SK-N-MC (cell line): ENCODE measurements at regions not wholly inside any gene's neighbourhood (a gene's known extent, or its start where the extent isn't known, plus 50 kb on each side); places are given as distances from the start of the nearest gene placed in this dataset.
"Not testable (repeated sequence)": the region's sequence is repeated elsewhere in the genome, so short reads cannot be mapped to it uniquely, and the experiment has no call there.

Source experiments
- DNase-seq: peaks from one replicate; pipeline ENCODE4 v3.0.0-alpha.2; 2011; ENCODE audit warnings: low read depth, low spot score
- H3K27ac ChIP-seq: fragments of 200-600 bp; sonication (generic); 2 replicates; pipeline ENCODE4 v1.5.1; 2016; ENCODE audit warnings: mixed run types
- H3K36me3 ChIP-seq: fragments of 200-600 bp; sonication (generic); 2 replicates; pipeline ENCODE4 v1.6.1; 2017; ENCODE audit warnings: antibody characterized with exemption, low read length, mixed read lengths; ENCODE audit not compliant: insufficient read depth
- H3K4me3 ChIP-seq: fragments of 200-600 bp; sonication (generic); 2 replicates; pipeline ENCODE4 v1.5.1; 2016
- H3K9ac ChIP-seq: fragments of 200-600 bp; sonication (generic); 2 replicates; pipeline ENCODE4 v1.8.0; 2017; ENCODE audit warnings: mixed run types, mixed read lengths; ENCODE audit not compliant: insufficient read length
- H3K9me3 ChIP-seq: fragments of 200-600 bp; sonication (generic); 2 replicates; pipeline ENCODE4 v1.6.1; 2017; ENCODE audit warnings: low read depth, mild to moderate bottlenecking, antibody characterized with exemption, low read length, moderate library complexity, mixed read lengths
- EZH2 ChIP-seq: fragments of 200-600 bp; sonication (generic); IDR thresholded peaks from one replicate; pipeline ENCODE4 v1.6.1; 2017; ENCODE audit warnings: antibody characterized with exemption
- FOXP2 ChIP-seq: optimal IDR thresholded peaks from 2 replicates; pipeline ENCODE3; 2011; ENCODE audit warnings: mild to moderate bottlenecking, moderate library complexity; ENCODE audit not compliant: insufficient read depth; ENCODE audit errors: extremely low read length, control extremely low read depth
- POLR2AphosphoS5 ChIP-seq: IDR thresholded peaks from 2 replicates; pipeline ENCODE4 v1.6.1; 2012; ENCODE audit warnings: mild to moderate bottlenecking, low read depth, low read length, borderline replicate concordance

DNA sequence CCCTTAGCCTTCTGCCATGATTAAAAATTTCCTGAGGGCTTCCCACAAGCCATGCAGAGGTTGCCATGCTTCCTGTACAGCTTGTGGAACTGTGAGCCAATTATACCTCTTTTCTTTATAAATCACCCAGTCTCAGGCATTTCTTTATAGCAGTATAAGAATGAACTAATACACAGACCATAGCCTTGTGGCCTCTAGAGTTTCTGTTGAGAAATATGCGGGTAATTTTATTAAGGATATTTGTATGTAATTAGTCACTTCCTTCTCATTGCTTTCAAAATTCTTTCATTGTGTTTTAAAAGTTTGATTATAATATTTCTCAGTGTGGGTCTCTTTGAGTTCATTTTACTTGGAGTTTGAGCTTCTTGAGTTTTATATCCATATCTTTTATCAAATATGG lies 484.9 kb downstream of the COL12A1 start:
- TF ChIP-seq FOXP2 = no peak
- TF ChIP-seq EZH2 = no peak
- no peak for TF ChIP-seq POLR2AphosphoS5
- Histone ChIP-seq H3K36me3 (no peaks in the 10 kb centered on the region), H3K27ac (no peak overlapping the region), H3K9me3 (no peaks in the 10 kb centered on the region), H3K4me3 (no peak overlapping the region), H3K9ac (no peak overlapping the region)
- no peak for DNase-seq

GRCh38 chr6:74717591-74717990 lies 488.3 kb downstream of the COL12A1 start:
- Histone ChIP-seq H3K4me3 (no peak overlapping the region), H3K9ac (no peak overlapping the region), H3K27ac (no peak overlapping the region), H3K36me3 (no peaks in the 10 kb centered on the region), H3K9me3 (no peaks in the 10 kb centered on the region)
- TF ChIP-seq EZH2 = no peak
- TF ChIP-seq FOXP2 = no peak
- TF ChIP-seq POLR2AphosphoS5 = no peak
- DNase-seq = no peak

- Histone ChIP-seq H3K36me3 (no peaks in the 10 kb centered on the region), H3K4me3 (no peak overlapping the region), H3K9me3 (no peaks in the 10 kb centered on the region), H3K9ac (no peak overlapping the region), H3K27ac (no peak overlapping the region)
- DNase-seq = no peak
- TF ChIP-seq EZH2 (no peak), POLR2AphosphoS5 (no peak), FOXP2 (no peak)
These were observed 490.3 kb downstream of the COL12A1 start for GRCh38 chr6:74715355-74716085.

GRCh38 chr6:74713941-74714340 lies 491.9 kb downstream of the COL12A1 start:
- no peak for DNase-seq

GRCh38 chr6:74705451-74705850 lies 500.4 kb downstream of the COL12A1 start:
- no peak for DNase-seq
- Histone ChIP-seq H3K27ac (no peak overlapping the region), H3K4me3 (no peak overlapping the region), H3K9ac (no peak overlapping the region), H3K36me3 (no peaks in the 10 kb centered on the region), H3K9me3 (no peaks in the 10 kb centered on the region)
- TF ChIP-seq EZH2 (no peak), POLR2AphosphoS5 (no peak), FOXP2 (no peak)

More at GRCh38 chr6:74713941-74714340, 491.9 kb downstream of the COL12A1 start:
- Histone ChIP-seq H3K36me3 (no peaks in the 10 kb centered on the region), H3K9ac (no peak overlapping the region), H3K9me3 (no peaks in the 10 kb centered on the region), H3K27ac (no peak overlapping the region), H3K4me3 (no peak overlapping the region)
- no peak for TF ChIP-seq FOXP2
- no peak for TF ChIP-seq POLR2AphosphoS5
- no peak for TF ChIP-seq EZH2

GRCh38 chr6:74704540-74704939 lies 501.3 kb downstream of the COL12A1 start:
- H3K9me3 ChIP-seq, H3K9ac ChIP-seq, H3K4me3 ChIP-seq, DNase-seq, H3K27ac ChIP-seq, H3K36me3 ChIP-seq: not testable (repeated sequence)

- no peak overlapping the region for H3K4me3 ChIP-seq
- DNase-seq = no peak
- H3K9me3 ChIP-seq = no peaks in the 10 kb centered on the region
- TF ChIP-seq EZH2 = no peak
- no peak for TF ChIP-seq FOXP2
- TF ChIP-seq POLR2AphosphoS5 = no peak
- no peaks in the 10 kb centered on the region for H3K36me3 ChIP-seq
- H3K27ac ChIP-seq = no peak overlapping the region
- no peak overlapping the region for H3K9ac ChIP-seq
These were observed 515.5 kb downstream of the COL12A1 start for GRCh38 chr6:74690365-74690764.

DNA sequence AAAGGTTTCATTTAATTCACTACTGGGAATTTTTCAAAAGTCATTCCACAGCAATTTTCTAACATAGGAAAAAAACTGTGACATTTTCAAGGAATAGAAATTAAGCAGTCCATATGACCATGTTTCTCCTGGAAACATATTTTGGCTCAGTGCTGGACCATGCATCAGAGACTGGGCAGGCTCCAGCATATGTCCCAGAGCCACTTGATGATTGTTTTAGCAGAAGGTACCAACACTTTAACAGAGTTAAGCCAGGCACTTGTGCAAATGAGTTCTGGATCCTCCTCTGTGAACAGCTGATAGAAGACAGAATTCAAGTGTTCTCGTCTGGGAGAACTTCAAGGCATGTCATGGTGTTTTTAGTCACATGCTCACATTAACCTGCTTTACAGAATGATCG lies 516.3 kb downstream of the COL12A1 start:
- DNase-seq = no peak
- Histone ChIP-seq H3K9ac (no peak overlapping the region), H3K4me3 (no peak overlapping the region), H3K27ac (no peak overlapping the region), H3K9me3 (no peaks in the 10 kb centered on the region), H3K36me3 (no peaks in the 10 kb centered on the region)
- no peak for TF ChIP-seq FOXP2
- TF ChIP-seq EZH2 = no peak
- TF ChIP-seq POLR2AphosphoS5 = no peak

DNA sequence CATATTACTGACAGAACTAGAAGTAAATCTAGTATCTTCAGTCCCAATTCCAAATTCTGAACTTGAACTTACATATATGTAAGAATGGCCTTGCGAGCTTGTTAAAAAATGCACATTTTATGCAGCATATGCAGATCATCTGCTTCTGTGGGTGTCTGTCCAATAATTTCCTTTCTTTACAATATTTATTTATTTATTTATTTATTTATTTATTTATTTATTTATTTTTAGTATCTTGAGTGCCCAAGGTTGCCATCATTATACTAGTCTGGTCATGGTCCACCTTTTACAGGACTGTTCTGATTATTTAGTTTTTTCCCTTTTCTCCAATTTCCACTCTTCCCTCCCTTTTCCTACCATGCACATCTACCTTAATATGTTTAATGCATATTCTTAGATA lies 528.4 kb downstream of the COL12A1 start:
- DNase-seq = no peak
- no peak overlapping the region for H3K9ac ChIP-seq
- H3K36me3 ChIP-seq = no peaks in the 10 kb centered on the region
- H3K4me3 ChIP-seq = no peak overlapping the region
- TF ChIP-seq POLR2AphosphoS5 (no peak), FOXP2 (no peak), EZH2 (no peak)
- H3K9me3 ChIP-seq = no peaks in the 10 kb centered on the region
- no peak overlapping the region for H3K27ac ChIP-seq
